Effector memory CD8-positive, alpha-beta T cell (primary cell): ENCODE measurements at regions not wholly inside any gene's neighbourhood (a gene's known extent, or its start where the extent isn't known, plus 50 kb on each side); places are given as distances from the start of the nearest gene placed in this dataset.

Source experiments
- ATAC-seq: fragments of 150-1000 bp; cut with Tn5 transposase; replicated peaks from 2 replicates; pipeline ENCODE4 v1.10.0; 2021; ENCODE audit warnings: mild to moderate bottlenecking, moderate library complexity
- DNase-seq, 3 experiments: peaks; one replicate each; pipeline ENCODE4 v3.0.0; 2021
- H3K27ac Mint-ChIP-seq, 2 donors: one replicate each; pipeline ENCODE4 v1.8.0; 2022; ENCODE audit warnings: mild to moderate bottlenecking in 2 of 2, mixed read lengths in 2 of 2, moderate library complexity in 2 of 2
- H3K27me3 Mint-ChIP-seq, 2 donors: one replicate each; pipeline ENCODE4 v1.8.0; 2022; ENCODE audit warnings: mixed read lengths in 2 of 2
- H3K36me3 Mint-ChIP-seq: one replicate; pipeline ENCODE4 v1.8.0; 2022; ENCODE audit warnings: mild to moderate bottlenecking, moderate library complexity, mixed read lengths; ENCODE audit not compliant: insufficient read depth
- H3K4me1 Mint-ChIP-seq, 2 donors: one replicate each; pipeline ENCODE4 v1.8.0; 2022; ENCODE audit warnings: low read depth in 2 of 2, mixed read lengths in 2 of 2
- H3K4me3 Mint-ChIP-seq, 2 donors: one replicate each; pipeline ENCODE4 v1.8.0; 2022; ENCODE audit warnings: mild to moderate bottlenecking in 2 of 2, mixed read lengths in 2 of 2, moderate library complexity in 2 of 2
- H3K9me3 Mint-ChIP-seq, 2 donors: one replicate each; pipeline ENCODE4 v1.8.0; 2022; ENCODE audit warnings: mixed read lengths in 2 of 2

GRCh38 chr2:147511491-147511948 lies 333.3 kb upstream of the ACVR2A start:
- no peak overlapping the region for H3K27ac Mint-ChIP-seq
- H3K4me3 Mint-ChIP-seq = no peak overlapping the region
- DNase-seq (no peak), ATAC-seq (no peak)
- no peaks in the 10 kb centered on the region for H3K9me3 Mint-ChIP-seq
- no peaks in the 10 kb centered on the region for H3K27me3 Mint-ChIP-seq
- H3K36me3 Mint-ChIP-seq = no peaks in the 10 kb centered on the region
- H3K4me1 Mint-ChIP-seq = no peaks in the 10 kb centered on the region

- no peak overlapping the region for H3K27ac Mint-ChIP-seq
- H3K4me1 Mint-ChIP-seq = no peaks in the 10 kb centered on the region
- no peak for ATAC-seq
- no peaks in the 10 kb centered on the region for H3K27me3 Mint-ChIP-seq
- peaks cover 0 to 2% of the 10 kb centered on the region in 2 donors for H3K9me3 Mint-ChIP-seq
- no peaks in the 10 kb centered on the region for H3K36me3 Mint-ChIP-seq
- no peak for DNase-seq
- H3K4me3 Mint-ChIP-seq = no peak overlapping the region
These were observed 335.0 kb upstream of the ACVR2A start for GRCh38 chr2:147509821-147510220.

GRCh38 chr2:147506889-147507288 lies 337.9 kb upstream of the ACVR2A start:
- H3K27ac Mint-ChIP-seq = no peak overlapping the region
- H3K27me3 Mint-ChIP-seq = no peaks in the 10 kb centered on the region

GRCh38 chr2:147502711-147503290 lies 342.0 kb upstream of the ACVR2A start:
- H3K4me1 Mint-ChIP-seq = peaks cover 0 to 10% of the 10 kb centered on the region in 2 donors
- DNase-seq (no peak), ATAC-seq (no peak)
- peaks cover 0 to 5% of the 10 kb centered on the region in 2 donors for H3K9me3 Mint-ChIP-seq
- H3K27me3 Mint-ChIP-seq = no peaks in the 10 kb centered on the region
- no peak overlapping the region for H3K4me3 Mint-ChIP-seq
- no peaks in the 10 kb centered on the region for H3K36me3 Mint-ChIP-seq
- H3K27ac Mint-ChIP-seq = no peak overlapping the region

More at GRCh38 chr2:147506889-147507288, 337.9 kb upstream of the ACVR2A start:
- Mint-ChIP-seq H3K4me1 (peaks cover 0 to 3% of the 10 kb centered on the region in 2 donors), H3K4me3 (no peak overlapping the region), H3K36me3 (no peaks in the 10 kb centered on the region), H3K9me3 (peaks cover 0 to 5% of the 10 kb centered on the region in 2 donors)
- DNase-seq (no peak), ATAC-seq (no peak)

- ATAC-seq (no peak), DNase-seq (no peak)
- H3K36me3 Mint-ChIP-seq = no peaks in the 10 kb centered on the region
- no peak overlapping the region for H3K4me3 Mint-ChIP-seq
- H3K4me1 Mint-ChIP-seq = peaks cover 0 to 10% of the 10 kb centered on the region in 2 donors
- no peak overlapping the region for H3K27ac Mint-ChIP-seq
- H3K9me3 Mint-ChIP-seq = peaks cover 0 to 5% of the 10 kb centered on the region in 2 donors
- H3K27me3 Mint-ChIP-seq = no peaks in the 10 kb centered on the region
These were observed 342.9 kb upstream of the ACVR2A start for GRCh38 chr2:147501968-147502367.

- Mint-ChIP-seq H3K27me3 (no peaks in the 10 kb centered on the region), H3K4me1 (peaks cover 0 to 10% of the 10 kb centered on the region in 2 donors)
- ATAC-seq = no peak
These were observed 343.9 kb upstream of the ACVR2A start for GRCh38 chr2:147500819-147501395.

GRCh38 chr2:147500229-147500628 lies 344.6 kb upstream of the ACVR2A start:
- Mint-ChIP-seq H3K27ac (peak overlapping the region in 1 of 2 donors; percentile 47), H3K4me1 (peaks cover 0 to 10% of the 10 kb centered on the region in 2 donors), H3K4me3 (peak overlapping the region in 1 of 2 donors; percentile 47)

More at GRCh38 chr2:147500819-147501395, 343.9 kb upstream of the ACVR2A start:
- Mint-ChIP-seq H3K4me3 (no peak overlapping the region), H3K9me3 (peaks cover 0 to 3% of the 10 kb centered on the region in 2 donors), H3K27ac (peak overlapping the region in 1 of 2 donors; percentile 47), H3K36me3 (no peaks in the 10 kb centered on the region)
- no peak for DNase-seq

GRCh38 chr2:147499785-147500184 lies 345.0 kb upstream of the ACVR2A start:
- ATAC-seq (no peak), DNase-seq (no peak)
- H3K4me1 Mint-ChIP-seq = peaks cover 0 to 10% of the 10 kb centered on the region in 2 donors
- H3K4me3 Mint-ChIP-seq = peak overlapping the region in 1 of 2 donors; percentile 47
- H3K27me3 Mint-ChIP-seq = no peaks in the 10 kb centered on the region
- H3K36me3 Mint-ChIP-seq = no peaks in the 10 kb centered on the region
- peak overlapping the region in 1 of 2 donors; percentile 47 for H3K27ac Mint-ChIP-seq
- H3K9me3 Mint-ChIP-seq = peaks cover 0 to 4% of the 10 kb centered on the region in 2 donors

More at GRCh38 chr2:147500229-147500628, 344.6 kb upstream of the ACVR2A start:
- peak; percentile 83 for ATAC-seq
- Mint-ChIP-seq H3K27me3 (no peaks in the 10 kb centered on the region), H3K36me3 (no peaks in the 10 kb centered on the region), H3K9me3 (peaks cover 0 to 3% of the 10 kb centered on the region in 2 donors)
- DNase-seq = no peak

- H3K27ac Mint-ChIP-seq = no peak overlapping the region
- H3K4me1 Mint-ChIP-seq = peaks cover 0 to 9% of the 10 kb centered on the region in 2 donors
- no peaks in the 10 kb centered on the region for H3K36me3 Mint-ChIP-seq
- no peak for ATAC-seq
- H3K9me3 Mint-ChIP-seq = peaks cover 0 to 4% of the 10 kb centered on the region in 2 donors
- no peaks in the 10 kb centered on the region for H3K27me3 Mint-ChIP-seq
- H3K4me3 Mint-ChIP-seq = no peak overlapping the region
- no peak for DNase-seq
These were observed 349.1 kb upstream of the ACVR2A start for GRCh38 chr2:147495734-147496133.

GRCh38 chr2:147492471-147492870 lies 352.4 kb upstream of the ACVR2A start:
- peaks cover 0 to 4% of the 10 kb centered on the region in 2 donors for H3K9me3 Mint-ChIP-seq
- H3K27ac Mint-ChIP-seq = no peak overlapping the region
- peaks cover 0 to 5% of the 10 kb centered on the region in 2 donors for H3K4me1 Mint-ChIP-seq
- ATAC-seq (no peak), DNase-seq (no peak)
- no peak overlapping the region for H3K4me3 Mint-ChIP-seq
- H3K36me3 Mint-ChIP-seq = no peaks in the 10 kb centered on the region
- no peaks in the 10 kb centered on the region for H3K27me3 Mint-ChIP-seq

GRCh38 chr2:147491506-147491905 lies 353.3 kb upstream of the ACVR2A start:
- Mint-ChIP-seq H3K4me3 (no peak overlapping the region), H3K27ac (no peak overlapping the region), H3K4me1 (peaks cover 0 to 5% of the 10 kb centered on the region in 2 donors), H3K27me3 (no peaks in the 10 kb centered on the region), H3K36me3 (no peaks in the 10 kb centered on the region), H3K9me3 (peaks cover 0 to 4% of the 10 kb centered on the region in 2 donors)
- no peak for DNase-seq
- no peak for ATAC-seq

- Mint-ChIP-seq H3K36me3 (no peaks in the 10 kb centered on the region), H3K27ac (peak overlapping the region in 1 of 2 donors; percentile 5), H3K27me3 (no peaks in the 10 kb centered on the region), H3K9me3 (peaks cover 0 to 4% of the 10 kb centered on the region in 2 donors), H3K4me3 (peak overlapping the region in 1 of 2 donors; percentile 18), H3K4me1 (peaks cover 0 to 5% of the 10 kb centered on the region in 2 donors)
- peak; percentile 40 for ATAC-seq
- no peak for DNase-seq
These were observed 354.2 kb upstream of the ACVR2A start for GRCh38 chr2:147490401-147491261.

- Mint-ChIP-seq H3K36me3 (no peaks in the 10 kb centered on the region), H3K4me1 (peaks cover 0 to 5% of the 10 kb centered on the region in 2 donors), H3K27me3 (no peaks in the 10 kb centered on the region), H3K4me3 (no peak overlapping the region), H3K9me3 (peaks cover 0 to 1% of the 10 kb centered on the region in 2 donors), H3K27ac (no peak overlapping the region)
- no peak for DNase-seq
- no peak for ATAC-seq
These were observed 356.4 kb upstream of the ACVR2A start for GRCh38 chr2:147488472-147488871.
